Omental fat pad (tissue), 3 donors: ENCODE measurements at regions not wholly inside any gene's neighbourhood (a gene's known extent, or its start where the extent isn't known, plus 50 kb on each side); places are given as distances from the start of the nearest gene placed in this dataset.

Source experiments
- ATAC-seq: fragments of 150-250 bp; one replicate; pipeline ENCODE4 v1.9.1; 2016; ENCODE audit warnings: mild to moderate bottlenecking, moderate library complexity; ENCODE audit not compliant: low FRiP score
- DNase-seq: peaks from one replicate; pipeline ENCODE4 v3.0.0-alpha.2; 2019; ENCODE audit warnings: low spot score
- TF ChIP-seq, protein P1 (sequence below), 3 donors: fragments of 450-650 bp; IDR thresholded peaks; one replicate each; pipeline ENCODE4 v1.5.1; 2016 to 2017; ENCODE audit warnings: antibody characterized with exemption in 3 of 3, mild to moderate bottlenecking in 3 of 3, moderate library complexity in 2 of 3

DNA sequence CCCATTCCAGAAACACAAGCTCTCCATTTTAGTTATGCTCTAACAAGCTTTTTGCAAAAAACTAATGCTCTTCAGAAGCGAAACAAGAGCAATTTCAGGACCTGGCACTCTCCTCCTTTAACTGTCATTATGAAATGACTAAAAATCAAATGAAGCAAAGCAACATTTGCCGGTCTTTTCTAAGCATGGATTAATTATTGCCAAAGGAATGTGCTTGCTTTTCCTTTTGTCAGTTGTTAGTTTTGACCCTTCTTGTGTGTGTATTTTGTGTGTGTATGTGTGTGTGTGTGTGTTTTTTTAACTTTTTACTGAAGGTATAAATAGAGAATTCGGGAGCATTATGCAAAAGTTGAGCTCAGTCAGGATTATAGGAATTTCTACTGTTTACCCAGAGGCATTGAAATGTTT is 509.1 kb downstream of the TUSC7 start:
- ATAC-seq (no peak), DNase-seq (no peak)
- TF ChIP-seq, protein P1, sequence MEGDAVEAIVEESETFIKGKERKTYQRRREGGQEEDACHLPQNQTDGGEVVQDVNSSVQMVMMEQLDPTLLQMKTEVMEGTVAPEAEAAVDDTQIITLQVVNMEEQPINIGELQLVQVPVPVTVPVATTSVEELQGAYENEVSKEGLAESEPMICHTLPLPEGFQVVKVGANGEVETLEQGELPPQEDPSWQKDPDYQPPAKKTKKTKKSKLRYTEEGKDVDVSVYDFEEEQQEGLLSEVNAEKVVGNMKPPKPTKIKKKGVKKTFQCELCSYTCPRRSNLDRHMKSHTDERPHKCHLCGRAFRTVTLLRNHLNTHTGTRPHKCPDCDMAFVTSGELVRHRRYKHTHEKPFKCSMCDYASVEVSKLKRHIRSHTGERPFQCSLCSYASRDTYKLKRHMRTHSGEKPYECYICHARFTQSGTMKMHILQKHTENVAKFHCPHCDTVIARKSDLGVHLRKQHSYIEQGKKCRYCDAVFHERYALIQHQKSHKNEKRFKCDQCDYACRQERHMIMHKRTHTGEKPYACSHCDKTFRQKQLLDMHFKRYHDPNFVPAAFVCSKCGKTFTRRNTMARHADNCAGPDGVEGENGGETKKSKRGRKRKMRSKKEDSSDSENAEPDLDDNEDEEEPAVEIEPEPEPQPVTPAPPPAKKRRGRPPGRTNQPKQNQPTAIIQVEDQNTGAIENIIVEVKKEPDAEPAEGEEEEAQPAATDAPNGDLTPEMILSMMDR (IDR thresholded peaks at IDR 0.05): no peak

DNA sequence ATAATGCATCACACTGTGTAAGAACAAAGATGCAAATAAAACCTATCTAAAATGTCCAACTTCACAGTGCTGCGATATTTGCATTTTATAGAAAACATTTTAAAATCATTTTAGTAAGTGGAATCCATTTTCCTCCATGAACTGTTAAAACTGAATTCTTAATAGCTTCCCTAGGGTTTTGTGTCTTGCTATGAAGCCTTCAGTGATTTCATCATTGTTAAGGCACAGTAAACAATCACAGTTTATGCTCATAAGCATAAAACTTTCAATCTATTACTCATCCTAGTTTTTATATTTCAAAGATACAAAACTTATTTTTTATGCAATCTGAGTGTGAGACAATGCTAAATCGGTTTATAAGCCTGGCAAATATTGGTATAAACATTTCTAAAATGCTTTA is 509.7 kb downstream of the TUSC7 start:
- DNase-seq (no peak), ATAC-seq (no peak)
- TF ChIP-seq, protein P1 (IDR thresholded peaks at IDR 0.05): no peak

DNA sequence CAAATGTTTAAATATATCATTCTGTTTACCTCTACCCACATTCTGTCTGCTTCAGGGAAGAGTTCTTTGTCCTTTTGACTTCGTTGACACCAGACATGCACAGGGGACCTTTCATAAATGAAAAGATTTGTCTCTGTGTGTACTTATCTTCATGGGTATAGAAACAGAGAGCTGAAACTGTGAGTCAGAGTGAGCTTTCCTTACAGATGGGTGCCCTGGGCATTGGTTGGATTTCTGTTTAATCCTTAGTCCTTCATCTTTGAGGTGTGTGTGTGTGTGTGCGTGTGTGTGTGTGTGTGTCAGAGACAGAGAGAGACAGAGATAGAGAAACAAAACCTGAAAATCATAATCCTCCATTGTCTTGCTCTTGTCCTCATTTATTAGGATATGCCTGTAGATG is 517.4 kb downstream of the TUSC7 start:
- TF ChIP-seq, protein P1 (IDR thresholded peaks at IDR 0.05): no peak
- ATAC-seq (no peak), DNase-seq (no peak)

DNA sequence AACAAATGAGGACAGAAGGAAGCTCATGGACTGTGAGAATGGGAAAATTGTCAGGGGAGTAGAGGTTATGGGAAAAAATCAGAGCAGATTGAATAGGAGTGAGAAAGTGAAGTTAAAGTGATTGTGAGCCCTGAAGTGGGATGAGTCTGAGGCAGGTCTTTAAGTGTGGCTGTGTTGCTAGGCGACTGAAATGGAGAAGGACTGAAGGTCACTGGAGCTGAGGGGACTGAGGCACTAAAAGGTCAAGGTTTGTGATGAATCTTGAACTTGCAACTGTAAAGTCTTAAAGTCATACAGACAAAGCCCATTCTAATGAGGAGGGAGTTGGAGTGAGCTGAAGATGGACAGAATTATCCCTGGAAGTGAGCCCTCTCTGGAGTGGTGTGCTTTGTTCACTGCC is 518.9 kb downstream of the TUSC7 start:
- ATAC-seq (no peak), DNase-seq (no peak)
- TF ChIP-seq, protein P1 (IDR thresholded peaks at IDR 0.05): no peak

DNA sequence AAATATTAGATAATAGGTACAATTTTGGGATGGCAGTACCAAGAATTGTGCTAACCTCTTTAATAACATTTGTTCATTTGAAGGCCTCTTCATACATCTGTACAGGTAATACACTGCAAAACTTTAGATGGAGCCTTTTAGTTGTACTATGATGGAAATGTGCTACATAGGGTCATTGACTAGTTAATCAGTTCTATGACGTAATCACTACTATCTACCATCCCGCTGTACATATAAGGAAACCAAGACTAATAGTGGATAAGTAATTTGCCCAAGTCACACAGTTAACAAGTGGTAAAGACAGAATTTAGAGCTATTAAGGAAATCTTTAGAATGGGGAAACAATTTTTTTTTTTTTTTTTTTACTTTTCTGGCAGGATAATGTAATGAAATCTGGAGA is 521.3 kb downstream of the TUSC7 start:
- DNase-seq (no peak), ATAC-seq (no peak)
- TF ChIP-seq, protein P1 (IDR thresholded peaks at IDR 0.05): no peak

DNA sequence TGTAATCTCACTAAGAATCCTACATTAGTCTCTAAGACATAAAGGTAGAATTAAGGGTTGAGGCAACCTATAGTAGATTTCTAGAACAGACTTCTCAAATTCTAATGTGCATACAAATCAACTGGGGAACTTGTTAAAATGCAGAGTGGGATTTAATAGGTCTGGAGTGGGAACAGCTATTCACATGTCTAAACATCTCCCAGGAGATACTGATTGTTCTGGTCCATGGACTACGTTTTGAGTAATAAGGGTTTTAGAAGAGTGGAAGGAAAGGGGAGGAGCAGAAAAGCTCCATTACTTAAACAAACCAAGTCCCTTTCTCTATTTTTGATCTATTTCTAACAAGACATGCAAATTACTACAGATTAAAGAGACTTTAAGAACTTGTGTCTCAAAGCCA is 524.8 kb downstream of the TUSC7 start:
- no peak for ATAC-seq
- TF ChIP-seq, protein P1 (IDR thresholded peaks at IDR 0.05): no peak

DNA sequence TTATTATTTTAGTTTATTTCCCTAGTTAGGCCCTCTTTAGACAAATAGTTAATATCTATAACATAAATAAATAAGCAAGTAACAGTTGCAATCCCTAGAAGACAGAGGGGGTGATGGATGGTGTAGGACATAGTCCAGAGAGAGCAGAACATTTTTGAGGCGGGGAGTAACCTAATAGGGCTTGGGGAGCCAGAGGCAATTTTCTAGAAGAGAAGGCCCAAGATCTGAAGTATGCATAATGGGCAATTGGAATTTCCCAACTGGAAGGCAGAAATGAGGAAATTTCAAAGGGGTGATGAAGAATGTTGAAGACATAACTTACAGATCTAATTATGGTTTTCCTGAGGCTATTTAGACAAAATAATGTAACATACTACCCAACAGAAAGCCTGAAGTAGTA is 525.7 kb downstream of the TUSC7 start:
- DNase-seq (no peak), ATAC-seq (no peak)
- TF ChIP-seq, protein P1 (IDR thresholded peaks at IDR 0.05): no peak

More for the DNA sequence above, 524.8 kb downstream of the TUSC7 start:
- DNase-seq: no peak
